ENCODE measurements at regions not wholly inside any gene's neighbourhood (a gene's known extent, or its start where the extent isn't known, plus 50 kb on each side); places are given as distances from the start of the nearest gene placed in this dataset.

DNA sequence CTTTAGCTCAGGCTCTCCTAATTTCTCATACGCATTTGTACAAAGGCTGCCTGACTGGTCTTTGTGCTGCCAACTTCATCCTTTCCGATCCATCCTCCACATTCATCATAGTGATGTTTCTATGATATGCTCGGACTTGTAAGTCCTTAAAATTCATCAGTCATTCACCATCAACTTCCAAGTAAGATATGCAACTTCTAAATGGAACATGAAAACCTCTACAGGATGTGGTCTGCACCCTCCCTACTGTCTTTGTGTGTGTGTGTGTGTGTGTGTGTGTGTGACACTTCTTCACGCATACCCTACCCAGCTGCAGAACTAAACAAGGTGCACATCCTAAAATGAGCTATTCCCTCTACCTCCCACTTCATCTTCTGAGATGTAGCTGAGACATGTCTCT is 397.9 kb upstream of the NR5A2 start:
- 74 to 86% methylated on average over 4 of the region's 4 CpGs for WGBS, 2 donors
- Histone ChIP-seq H3K27me3 (ENCODE audit: control insufficient read depth in 3 of 3, insufficient read depth in 3 of 3, low read length in 2 of 3) (no peaks in the 10 kb centered on the region), H3K9ac (ENCODE audit: insufficient read depth in 1 of 2, low read length in 2 of 2) (no peak overlapping the region), H3K36me3 (ENCODE audit: control insufficient read depth in 4 of 4, insufficient read depth in 4 of 4, low read length in 4 of 4) (no peaks in the 10 kb centered on the region), H3K4me3 (no peak overlapping the region), H3K4me1 (ENCODE audit: control insufficient read depth in 5 of 5, insufficient read depth in 5 of 5, low read length in 5 of 5) (no peaks in the 10 kb centered on the region), H3K9me3 (ENCODE audit: control insufficient read depth in 4 of 4, insufficient read depth in 3 of 4, low read length in 3 of 4) (peaks cover 0 to 2% (median 0%) of the 10 kb centered on the region in 4 donors), H3K27ac (ENCODE audit: low read depth in 1 of 2, low read length in 1 of 2) (no peak overlapping the region)
- TF ChIP-seq, protein P1, sequence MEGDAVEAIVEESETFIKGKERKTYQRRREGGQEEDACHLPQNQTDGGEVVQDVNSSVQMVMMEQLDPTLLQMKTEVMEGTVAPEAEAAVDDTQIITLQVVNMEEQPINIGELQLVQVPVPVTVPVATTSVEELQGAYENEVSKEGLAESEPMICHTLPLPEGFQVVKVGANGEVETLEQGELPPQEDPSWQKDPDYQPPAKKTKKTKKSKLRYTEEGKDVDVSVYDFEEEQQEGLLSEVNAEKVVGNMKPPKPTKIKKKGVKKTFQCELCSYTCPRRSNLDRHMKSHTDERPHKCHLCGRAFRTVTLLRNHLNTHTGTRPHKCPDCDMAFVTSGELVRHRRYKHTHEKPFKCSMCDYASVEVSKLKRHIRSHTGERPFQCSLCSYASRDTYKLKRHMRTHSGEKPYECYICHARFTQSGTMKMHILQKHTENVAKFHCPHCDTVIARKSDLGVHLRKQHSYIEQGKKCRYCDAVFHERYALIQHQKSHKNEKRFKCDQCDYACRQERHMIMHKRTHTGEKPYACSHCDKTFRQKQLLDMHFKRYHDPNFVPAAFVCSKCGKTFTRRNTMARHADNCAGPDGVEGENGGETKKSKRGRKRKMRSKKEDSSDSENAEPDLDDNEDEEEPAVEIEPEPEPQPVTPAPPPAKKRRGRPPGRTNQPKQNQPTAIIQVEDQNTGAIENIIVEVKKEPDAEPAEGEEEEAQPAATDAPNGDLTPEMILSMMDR (IDR thresholded peaks at IDR 0.05; ENCODE audit: control extremely low read depth, extremely low read depth): no peak
- DNase-seq (no peak), ATAC-seq (ENCODE audit: insufficient read depth, low FRiP score) (no peak)

DNA sequence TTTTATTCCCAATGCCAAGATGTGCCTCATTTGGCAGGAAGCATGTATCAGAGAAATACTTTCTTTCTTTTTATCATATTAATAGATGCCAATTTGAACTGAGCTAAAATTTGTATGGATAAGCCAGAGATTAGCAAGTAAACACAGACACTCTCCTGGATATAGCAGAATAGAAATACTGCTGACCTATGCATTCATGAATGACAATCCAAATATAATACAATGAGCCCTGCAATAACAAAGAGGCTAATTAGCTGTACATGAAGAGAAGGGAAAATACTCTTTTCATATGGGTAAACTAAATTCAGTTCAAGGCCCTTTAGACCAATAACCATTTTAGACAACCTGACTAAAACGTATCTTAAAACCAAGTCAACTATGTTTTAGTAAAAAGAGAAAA is 388.1 kb upstream of the NR5A2 start:
- Histone ChIP-seq H3K27ac (ENCODE audit: low read depth in 1 of 2, low read length in 1 of 2) (no peak overlapping the region), H3K27me3 (ENCODE audit: control insufficient read depth in 3 of 3, insufficient read depth in 3 of 3, low read length in 2 of 3) (no peaks in the 10 kb centered on the region), H3K36me3 (ENCODE audit: control insufficient read depth in 4 of 4, insufficient read depth in 4 of 4, low read length in 4 of 4) (no peaks in the 10 kb centered on the region), H3K4me3 (no peak overlapping the region), H3K9me3 (ENCODE audit: control insufficient read depth in 4 of 4, insufficient read depth in 3 of 4, low read length in 3 of 4) (no peaks in the 10 kb centered on the region), H3K9ac (ENCODE audit: insufficient read depth in 1 of 2, low read length in 2 of 2) (no peak overlapping the region), H3K4me1 (ENCODE audit: control insufficient read depth in 5 of 5, insufficient read depth in 5 of 5, low read length in 5 of 5) (no peaks in the 10 kb centered on the region)
- DNase-seq (no peak), ATAC-seq (ENCODE audit: insufficient read depth, low FRiP score) (no peak)
- TF ChIP-seq, protein P1 (IDR thresholded peaks at IDR 0.05; ENCODE audit: control extremely low read depth, extremely low read depth): no peak
- 80 to 84% methylated on average over 1 of the region's 1 CpG for WGBS, 2 donors

DNA sequence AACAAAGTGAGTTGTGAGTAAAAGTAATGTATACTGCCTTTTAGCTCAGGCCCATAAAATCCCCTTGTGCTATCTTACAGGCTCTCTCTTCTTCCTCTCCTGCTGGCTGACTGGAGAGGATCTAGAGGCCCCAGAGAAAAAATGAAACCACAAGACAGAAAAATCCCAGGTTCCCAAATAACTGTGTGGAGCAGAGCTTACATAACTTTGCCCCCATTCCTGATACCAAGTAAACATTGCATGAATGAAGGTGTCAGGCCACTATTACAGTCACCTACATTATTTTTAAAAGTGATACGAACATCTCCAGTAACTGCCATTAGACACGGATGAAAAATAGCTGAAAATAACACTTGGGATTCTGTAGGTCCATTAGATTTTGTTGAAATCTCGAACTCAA is 386.0 kb upstream of the NR5A2 start:
- H3K9me3 ChIP-seq (ENCODE audit: control insufficient read depth in 4 of 4, insufficient read depth in 3 of 4, low read length in 3 of 4): no peaks in the 10 kb centered on the region
- no peak overlapping the region for H3K9ac ChIP-seq (ENCODE audit: insufficient read depth in 1 of 2, low read length in 2 of 2)
- TF ChIP-seq, protein P1 (IDR thresholded peaks at IDR 0.05; ENCODE audit: control extremely low read depth, extremely low read depth): no peak
- no peaks in the 10 kb centered on the region for H3K27me3 ChIP-seq (ENCODE audit: control insufficient read depth in 3 of 3, insufficient read depth in 3 of 3, low read length in 2 of 3)
- WGBS, 2 donors: 87 to 97% methylated on average over 3 of the region's 3 CpGs
- no peak overlapping the region for H3K4me3 ChIP-seq
- ATAC-seq (ENCODE audit: insufficient read depth, low FRiP score) (no peak), DNase-seq (no peak)
- no peaks in the 10 kb centered on the region for H3K36me3 ChIP-seq (ENCODE audit: control insufficient read depth in 4 of 4, insufficient read depth in 4 of 4, low read length in 4 of 4)
- no peaks in the 10 kb centered on the region for H3K4me1 ChIP-seq (ENCODE audit: control insufficient read depth in 5 of 5, insufficient read depth in 5 of 5, low read length in 5 of 5)
- H3K27ac ChIP-seq (ENCODE audit: low read depth in 1 of 2, low read length in 1 of 2): no peak overlapping the region

DNA sequence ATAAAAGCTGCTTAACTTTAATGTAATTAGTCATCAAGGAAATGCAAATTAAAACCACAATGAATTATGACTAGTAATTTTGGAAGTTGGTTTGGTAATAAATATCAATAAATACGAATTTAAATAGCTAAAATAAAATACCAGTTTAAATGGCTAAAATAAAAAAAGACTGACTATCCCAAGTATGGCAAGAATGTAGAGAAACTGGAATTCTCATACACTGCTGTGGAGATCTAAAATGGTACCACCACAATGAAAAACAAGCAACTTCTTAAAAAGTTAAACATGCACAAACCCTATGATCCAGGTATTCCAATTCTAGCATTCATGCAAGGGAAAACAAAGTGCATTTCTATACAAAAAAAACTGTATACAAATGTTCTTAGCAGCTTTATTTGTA is 382.6 kb upstream of the NR5A2 start:
- DNase-seq: no peak
- Histone ChIP-seq H3K9me3 (ENCODE audit: control insufficient read depth in 4 of 4, insufficient read depth in 3 of 4, low read length in 3 of 4) (peaks cover 0 to 2% (median 0%) of the 10 kb centered on the region in 4 donors), H3K27me3 (ENCODE audit: control insufficient read depth in 3 of 3, insufficient read depth in 3 of 3, low read length in 2 of 3) (no peaks in the 10 kb centered on the region), H3K36me3 (ENCODE audit: control insufficient read depth in 4 of 4, insufficient read depth in 4 of 4, low read length in 4 of 4) (no peaks in the 10 kb centered on the region), H3K27ac (ENCODE audit: low read depth in 1 of 2, low read length in 1 of 2) (no peak overlapping the region), H3K4me3 (no peak overlapping the region), H3K4me1 (ENCODE audit: control insufficient read depth in 5 of 5, insufficient read depth in 5 of 5, low read length in 5 of 5) (no peaks in the 10 kb centered on the region), H3K9ac (ENCODE audit: insufficient read depth in 1 of 2, low read length in 2 of 2) (no peak overlapping the region)
- no peak for ATAC-seq (ENCODE audit: insufficient read depth, low FRiP score)
- TF ChIP-seq, protein P1 (IDR thresholded peaks at IDR 0.05; ENCODE audit: control extremely low read depth, extremely low read depth): no peak
- 35 to 52% methylated on average over 1 of the region's 1 CpG for WGBS, 2 donors

Data from lung (tissue), 11 donors.